Duodenal mucosa (tissue), 2 donors: ENCODE measurements at regions not wholly inside any gene's neighbourhood (a gene's known extent, or its start where the extent isn't known, plus 50 kb on each side); places are given as distances from the start of the nearest gene placed in this dataset.

ENCODE experiments used
- H3K27ac ChIP-seq: one replicate; pipeline ENCODE4 v1.7.0; 2013; ENCODE audit warnings: low read depth, low read length
- H3K27me3 ChIP-seq, 2 donors: one replicate each; pipeline ENCODE4 v1.7.0; 2013; ENCODE audit warnings: low read length in 2 of 2, control low read depth in 1 of 2; ENCODE audit not compliant: insufficient read depth in 2 of 2, control insufficient read depth in 1 of 2
- H3K36me3 ChIP-seq, 2 donors: one replicate each; pipeline ENCODE4 v1.7.0; 2013; ENCODE audit warnings: low read length in 2 of 2, control low read depth in 1 of 2; ENCODE audit not compliant: insufficient read depth in 2 of 2, control insufficient read depth in 1 of 2
- H3K4me1 ChIP-seq, 2 donors: one replicate each; pipeline ENCODE4 v1.7.0; 2013; ENCODE audit warnings: low read length in 2 of 2, control low read depth in 1 of 2; ENCODE audit not compliant: insufficient read depth in 2 of 2, control insufficient read depth in 1 of 2
- H3K4me3 ChIP-seq, 2 donors: one replicate each; pipeline ENCODE4 v1.7.0; 2013; ENCODE audit warnings: low read length in 2 of 2, low read depth in 1 of 2
- H3K9ac ChIP-seq, 2 donors: one replicate each; pipeline ENCODE4 v1.7.0; 2013; ENCODE audit warnings: low read length in 2 of 2, low read depth in 1 of 2
- H3K9me3 ChIP-seq, 2 donors: one replicate each; pipeline ENCODE4 v1.7.0; 2013; ENCODE audit warnings: low read length in 2 of 2, control low read depth in 1 of 2; ENCODE audit not compliant: control insufficient read depth in 1 of 2

- no peak overlapping the region for H3K4me3 ChIP-seq
- H3K9me3 ChIP-seq = no peaks in the 10 kb centered on the region
- H3K4me1 ChIP-seq = no peaks in the 10 kb centered on the region
- no peak overlapping the region for H3K9ac ChIP-seq
- no peaks in the 10 kb centered on the region for H3K27me3 ChIP-seq
- no peaks in the 10 kb centered on the region for H3K36me3 ChIP-seq
- no peak overlapping the region for H3K27ac ChIP-seq
Observed at GRCh38 chr12:66768293-66768692, 89.4 kb upstream of the GRIP1 start.

GRCh38 chr12:66774929-66775328 lies 96.1 kb upstream of the GRIP1 start:
- no peaks in the 10 kb centered on the region for H3K9me3 ChIP-seq
- no peak overlapping the region for H3K27ac ChIP-seq
- H3K4me3 ChIP-seq = no peak overlapping the region
- H3K36me3 ChIP-seq = no peaks in the 10 kb centered on the region
- no peaks in the 10 kb centered on the region for H3K4me1 ChIP-seq
- no peaks in the 10 kb centered on the region for H3K27me3 ChIP-seq
- H3K9ac ChIP-seq = no peak overlapping the region

GRCh38 chr12:66775871-66776270 lies 97.0 kb upstream of the GRIP1 start:
- Histone ChIP-seq H3K9ac (no peak overlapping the region), H3K4me1 (no peaks in the 10 kb centered on the region), H3K9me3 (no peaks in the 10 kb centered on the region), H3K4me3 (no peak overlapping the region), H3K27me3 (no peaks in the 10 kb centered on the region), H3K27ac (no peak overlapping the region), H3K36me3 (no peaks in the 10 kb centered on the region)

- Histone ChIP-seq H3K27ac (no peak overlapping the region), H3K36me3 (no peaks in the 10 kb centered on the region), H3K27me3 (no peaks in the 10 kb centered on the region), H3K9me3 (no peaks in the 10 kb centered on the region), H3K9ac (no peak overlapping the region), H3K4me1 (no peaks in the 10 kb centered on the region), H3K4me3 (no peak overlapping the region)
Observed at GRCh38 chr12:66776974-66777373, 98.1 kb upstream of the GRIP1 start.

GRCh38 chr12:66779466-66779865 lies 100.6 kb upstream of the GRIP1 start:
- Histone ChIP-seq H3K36me3 (no peaks in the 10 kb centered on the region), H3K27me3 (no peaks in the 10 kb centered on the region), H3K9me3 (no peaks in the 10 kb centered on the region), H3K4me3 (no peak overlapping the region), H3K27ac (no peak overlapping the region), H3K9ac (no peak overlapping the region), H3K4me1 (no peaks in the 10 kb centered on the region)

GRCh38 chr12:66786531-66787308 lies 107.8 kb upstream of the GRIP1 start:
- no peaks in the 10 kb centered on the region for H3K27me3 ChIP-seq
- no peak overlapping the region for H3K9ac ChIP-seq
- no peaks in the 10 kb centered on the region for H3K9me3 ChIP-seq
- no peaks in the 10 kb centered on the region for H3K36me3 ChIP-seq
- no peak overlapping the region for H3K4me3 ChIP-seq
- no peak overlapping the region for H3K27ac ChIP-seq
- no peaks in the 10 kb centered on the region for H3K4me1 ChIP-seq

- H3K9me3 ChIP-seq = no peaks in the 10 kb centered on the region
- no peaks in the 10 kb centered on the region for H3K27me3 ChIP-seq
- no peaks in the 10 kb centered on the region for H3K4me1 ChIP-seq
- no peak overlapping the region for H3K27ac ChIP-seq
- H3K4me3 ChIP-seq = no peak overlapping the region
- H3K36me3 ChIP-seq = no peaks in the 10 kb centered on the region
- no peak overlapping the region for H3K9ac ChIP-seq
Observed at GRCh38 chr12:66799551-66799950, 120.7 kb upstream of the GRIP1 start.

- Histone ChIP-seq H3K4me3 (no peak overlapping the region), H3K27ac (no peak overlapping the region), H3K36me3 (no peaks in the 10 kb centered on the region), H3K27me3 (no peaks in the 10 kb centered on the region), H3K9ac (no peak overlapping the region), H3K4me1 (no peaks in the 10 kb centered on the region), H3K9me3 (no peaks in the 10 kb centered on the region)
Observed at GRCh38 chr12:66800046-66800445, 121.2 kb upstream of the GRIP1 start.

- H3K4me1 ChIP-seq = no peaks in the 10 kb centered on the region
- H3K4me3 ChIP-seq = no peak overlapping the region
- H3K27me3 ChIP-seq = no peaks in the 10 kb centered on the region
- H3K36me3 ChIP-seq = no peaks in the 10 kb centered on the region
- H3K27ac ChIP-seq = no peak overlapping the region
- no peaks in the 10 kb centered on the region for H3K9me3 ChIP-seq
- no peak overlapping the region for H3K9ac ChIP-seq
Observed at GRCh38 chr12:66803930-66804329, 125.1 kb upstream of the GRIP1 start.

- Histone ChIP-seq H3K36me3 (no peaks in the 10 kb centered on the region), H3K9ac (no peak overlapping the region), H3K27me3 (no peaks in the 10 kb centered on the region), H3K9me3 (no peaks in the 10 kb centered on the region), H3K4me3 (no peak overlapping the region), H3K27ac (no peak overlapping the region), H3K4me1 (no peaks in the 10 kb centered on the region)
Observed at GRCh38 chr12:66804563-66804974, 125.7 kb upstream of the GRIP1 start.
